WTC11 (cell line): ENCODE measurements at regions not wholly inside any gene's neighbourhood (a gene's known extent, or its start where the extent isn't known, plus 50 kb on each side); places are given as distances from the start of the nearest gene placed in this dataset.

Experiments used
- ATAC-seq: fragments of 200-7000 bp; cut with Tn5 transposase; 2 replicates; pipeline ENCODE4 v1.10.0; 2021; ENCODE audit warnings: mild to moderate bottlenecking, moderate library complexity
- CTCF ChIA-PET: fragments of 300-600 bp; sonication (Branson Sonifier 250); formaldehyde crosslinking; loops from one replicate; lab custom pipeline; 2021; ENCODE audit warnings: antibody characterized with exemption; lab: Charles Lee
- POLR2A ChIA-PET: fragments of 350-600 bp; sonication (Branson Sonifier 250); formaldehyde crosslinking; loops from one replicate; lab custom pipeline; 2021; ENCODE audit warnings: antibody characterized with exemption; lab: Charles Lee
- DNase-seq: peaks from one replicate; pipeline ENCODE4 v3.0.0; 2021; ENCODE audit warnings: low spot score
- H3K27ac Mint-ChIP-seq: 2 replicates; pipeline ENCODE4 v1.8.0; 2021; ENCODE audit warnings: mixed read lengths
- H3K27me3 Mint-ChIP-seq: 2 replicates; pipeline ENCODE4 v1.8.0; 2021; ENCODE audit warnings: low read depth, mild to moderate bottlenecking, moderate library complexity, mixed read lengths
- H3K36me3 Mint-ChIP-seq: 2 replicates; pipeline ENCODE4 v1.8.0; 2021; ENCODE audit warnings: mixed read lengths
- H3K4me1 Mint-ChIP-seq: 2 replicates; pipeline ENCODE4 v1.8.0; 2022; ENCODE audit warnings: mixed read lengths
- H3K4me3 Mint-ChIP-seq: 2 replicates; pipeline ENCODE4 v1.8.0; 2021; ENCODE audit warnings: mild to moderate bottlenecking, moderate library complexity, mixed read lengths
- H3K9me3 Mint-ChIP-seq: 2 replicates; pipeline ENCODE4 v1.8.0; 2021; ENCODE audit warnings: mixed read lengths
- CTCF ChIP-seq: fragments of 200-600 bp; IDR thresholded peaks from 2 replicates; pipeline ENCODE4 v1.8.0; 2022; ENCODE audit warnings: antibody characterized with exemption
- FOXP4 ChIP-seq: sonication (generic); formaldehyde crosslinking; IDR thresholded peaks from 2 replicates; pipeline ENCODE4 v1.8.0; 2022; ENCODE audit warnings: mild to moderate bottlenecking, missing genetic modification reagents
- GABPB1 ChIP-seq: sonication (generic); formaldehyde crosslinking; IDR thresholded peaks from 2 replicates; pipeline ENCODE4 v1.8.1; 2023; ENCODE audit warnings: mild to moderate bottlenecking, missing genetic modification reagents
- GRHL2 ChIP-seq: fragments of 250-450 bp; sonication (Bioruptor Pico); IDR thresholded peaks from 2 replicates; pipeline ENCODE4 v1.8.0; 2022; ENCODE audit warnings: mild to moderate bottlenecking, moderate library complexity; ENCODE audit not compliant: insufficient replicate concordance, severe bottlenecking
- PRRX2 ChIP-seq: fragments of 250-450 bp; sonication (Bioruptor Pico); IDR thresholded peaks from 2 replicates; pipeline ENCODE4 v1.8.0; 2021; ENCODE audit warnings: mild to moderate bottlenecking
- ZNF317 ChIP-seq: sonication (generic); formaldehyde crosslinking; IDR thresholded peaks from 2 replicates; pipeline ENCODE4 v1.8.1; 2023; ENCODE audit warnings: low read depth, mild to moderate bottlenecking, moderate library complexity, missing genetic modification reagents, borderline replicate concordance
- ZNF396 ChIP-seq: fragments of 250-450 bp; sonication (Bioruptor Pico); IDR thresholded peaks from 2 replicates; pipeline ENCODE4 v1.8.0; 2021; ENCODE audit warnings: mild to moderate bottlenecking, moderate library complexity, borderline replicate concordance
- ZNF425 ChIP-seq: fragments of 250-450 bp; sonication (Bioruptor Pico); conservative IDR thresholded peaks from 2 replicates; pipeline ENCODE4 v1.9.0; 2021; ENCODE audit warnings: mild to moderate bottlenecking
- TF ChIP-seq, protein P1 (sequence below): sonication (generic); formaldehyde crosslinking; IDR thresholded peaks from 2 replicates; pipeline ENCODE4 v1.8.1; 2022; ENCODE audit warnings: low read depth, missing genetic modification reagents, borderline replicate concordance
- TF ChIP-seq, protein P2 (sequence below): fragments of 250-450 bp; sonication (Bioruptor Pico); IDR thresholded peaks from 2 replicates; pipeline ENCODE4 v2.1.2; 2022; ENCODE audit warnings: mild to moderate bottlenecking, moderate library complexity
- TF ChIP-seq, protein P3 (sequence below): fragments of 250-450 bp; sonication (Bioruptor Pico); IDR thresholded peaks from 2 replicates; pipeline ENCODE4 v1.9.0; 2021; ENCODE audit warnings: mild to moderate bottlenecking
- TF ChIP-seq, protein P4 (sequence below): sonication (generic); formaldehyde crosslinking; IDR thresholded peaks from 2 replicates; pipeline ENCODE4 v1.8.0; 2022; ENCODE audit warnings: mild to moderate bottlenecking, missing genetic modification reagents
- TF ChIP-seq, protein P5 (sequence below): sonication (generic); formaldehyde crosslinking; IDR thresholded peaks from 2 replicates; pipeline ENCODE4 v1.8.0; 2023; ENCODE audit warnings: missing genetic modification reagents

DNA sequence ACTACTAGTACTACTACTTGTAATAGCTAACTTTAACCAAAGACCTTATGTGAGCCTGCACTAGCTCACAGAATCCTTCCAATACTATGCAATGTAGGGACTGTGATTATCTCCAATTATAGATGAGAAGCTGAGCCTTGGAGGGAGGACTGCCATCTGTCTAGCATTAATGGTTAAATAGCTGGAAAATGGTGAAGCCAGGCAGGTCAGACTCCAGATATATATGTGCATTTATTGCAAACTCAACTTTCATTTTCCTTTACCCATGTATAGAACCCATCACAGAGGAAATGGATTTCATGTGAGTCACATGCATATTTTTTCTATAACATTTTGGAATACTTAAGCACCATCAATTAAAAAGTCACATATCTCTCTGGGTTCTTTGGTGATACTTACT lies 229.9 kb downstream of the BCAS1 start (continued):
- TF ChIP-seq ZNF425 (CRISPR knock-in tag) = no peak
- no peak for TF ChIP-seq ZNF317 (CRISPR knock-in tag)
- TF ChIP-seq PRRX2 = no peak
- TF ChIP-seq ZNF396 (CRISPR knock-in tag) = no peak
- no peak for TF ChIP-seq FOXP4 (CRISPR knock-in tag)
- TF ChIP-seq, protein P1, sequence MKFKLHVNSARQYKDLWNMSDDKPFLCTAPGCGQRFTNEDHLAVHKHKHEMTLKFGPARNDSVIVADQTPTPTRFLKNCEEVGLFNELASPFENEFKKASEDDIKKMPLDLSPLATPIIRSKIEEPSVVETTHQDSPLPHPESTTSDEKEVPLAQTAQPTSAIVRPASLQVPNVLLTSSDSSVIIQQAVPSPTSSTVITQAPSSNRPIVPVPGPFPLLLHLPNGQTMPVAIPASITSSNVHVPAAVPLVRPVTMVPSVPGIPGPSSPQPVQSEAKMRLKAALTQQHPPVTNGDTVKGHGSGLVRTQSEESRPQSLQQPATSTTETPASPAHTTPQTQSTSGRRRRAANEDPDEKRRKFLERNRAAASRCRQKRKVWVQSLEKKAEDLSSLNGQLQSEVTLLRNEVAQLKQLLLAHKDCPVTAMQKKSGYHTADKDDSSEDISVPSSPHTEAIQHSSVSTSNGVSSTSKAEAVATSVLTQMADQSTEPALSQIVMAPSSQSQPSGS (CRISPR knock-in tag) = no peak

GRCh38 chr20:53839423-53840176 lies 230.8 kb downstream of the BCAS1 start:
- Mint-ChIP-seq H3K27me3 (no peaks in the 10 kb centered on the region), H3K4me1 (peaks cover 6% of the 10 kb centered on the region), H3K27ac (no peak overlapping the region), H3K4me3 (no peak overlapping the region), H3K36me3 (peaks cover 3% of the 10 kb centered on the region; the same call in 1 of the 2 replicates), H3K9me3 (0 out of 2 replicates have a peak, but pooled peaks cover 4% of the 10 kb centered on the region)
- ChIA-PET CTCF (no interaction called here), POLR2A (no interaction called here)
- no peak for TF ChIP-seq PRRX2
- TF ChIP-seq, protein P2, sequence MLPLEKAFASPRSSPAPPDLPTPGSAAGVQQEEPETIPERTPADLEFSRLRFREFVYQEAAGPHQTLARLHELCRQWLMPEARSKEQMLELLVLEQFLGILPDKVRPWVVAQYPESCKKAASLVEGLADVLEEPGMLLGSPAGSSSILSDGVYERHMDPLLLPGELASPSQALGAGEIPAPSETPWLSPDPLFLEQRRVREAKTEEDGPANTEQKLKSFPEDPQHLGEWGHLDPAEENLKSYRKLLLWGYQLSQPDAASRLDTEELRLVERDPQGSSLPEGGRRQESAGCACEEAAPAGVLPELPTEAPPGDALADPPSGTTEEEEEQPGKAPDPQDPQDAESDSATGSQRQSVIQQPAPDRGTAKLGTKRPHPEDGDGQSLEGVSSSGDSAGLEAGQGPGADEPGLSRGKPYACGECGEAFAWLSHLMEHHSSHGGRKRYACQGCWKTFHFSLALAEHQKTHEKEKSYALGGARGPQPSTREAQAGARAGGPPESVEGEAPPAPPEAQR (CRISPR knock-in tag) = no peak
- no peak for TF ChIP-seq CTCF
- no peak for TF ChIP-seq GRHL2 (CRISPR knock-in tag)
- TF ChIP-seq, protein P3, sequence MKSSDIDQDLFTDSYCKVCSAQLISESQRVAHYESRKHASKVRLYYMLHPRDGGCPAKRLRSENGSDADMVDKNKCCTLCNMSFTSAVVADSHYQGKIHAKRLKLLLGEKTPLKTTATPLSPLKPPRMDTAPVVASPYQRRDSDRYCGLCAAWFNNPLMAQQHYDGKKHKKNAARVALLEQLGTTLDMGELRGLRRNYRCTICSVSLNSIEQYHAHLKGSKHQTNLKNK (CRISPR knock-in tag) = no peak
- no peak for TF ChIP-seq GABPB1
- TF ChIP-seq, protein P4, sequence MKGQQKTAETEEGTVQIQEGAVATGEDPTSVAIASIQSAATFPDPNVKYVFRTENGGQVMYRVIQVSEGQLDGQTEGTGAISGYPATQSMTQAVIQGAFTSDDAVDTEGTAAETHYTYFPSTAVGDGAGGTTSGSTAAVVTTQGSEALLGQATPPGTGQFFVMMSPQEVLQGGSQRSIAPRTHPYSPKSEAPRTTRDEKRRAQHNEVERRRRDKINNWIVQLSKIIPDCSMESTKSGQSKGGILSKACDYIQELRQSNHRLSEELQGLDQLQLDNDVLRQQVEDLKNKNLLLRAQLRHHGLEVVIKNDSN (CRISPR knock-in tag) = no peak
- TF ChIP-seq, protein P5, sequence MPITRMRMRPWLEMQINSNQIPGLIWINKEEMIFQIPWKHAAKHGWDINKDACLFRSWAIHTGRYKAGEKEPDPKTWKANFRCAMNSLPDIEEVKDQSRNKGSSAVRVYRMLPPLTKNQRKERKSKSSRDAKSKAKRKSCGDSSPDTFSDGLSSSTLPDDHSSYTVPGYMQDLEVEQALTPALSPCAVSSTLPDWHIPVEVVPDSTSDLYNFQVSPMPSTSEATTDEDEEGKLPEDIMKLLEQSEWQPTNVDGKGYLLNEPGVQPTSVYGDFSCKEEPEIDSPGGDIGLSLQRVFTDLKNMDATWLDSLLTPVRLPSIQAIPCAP = no peak
- ATAC-seq (no peak), DNase-seq (no peak)
